ENCODE measurements at regions not wholly inside any gene's neighbourhood (a gene's known extent, or its start where the extent isn't known, plus 50 kb on each side); places are given as distances from the start of the nearest gene placed in this dataset.

DNA sequence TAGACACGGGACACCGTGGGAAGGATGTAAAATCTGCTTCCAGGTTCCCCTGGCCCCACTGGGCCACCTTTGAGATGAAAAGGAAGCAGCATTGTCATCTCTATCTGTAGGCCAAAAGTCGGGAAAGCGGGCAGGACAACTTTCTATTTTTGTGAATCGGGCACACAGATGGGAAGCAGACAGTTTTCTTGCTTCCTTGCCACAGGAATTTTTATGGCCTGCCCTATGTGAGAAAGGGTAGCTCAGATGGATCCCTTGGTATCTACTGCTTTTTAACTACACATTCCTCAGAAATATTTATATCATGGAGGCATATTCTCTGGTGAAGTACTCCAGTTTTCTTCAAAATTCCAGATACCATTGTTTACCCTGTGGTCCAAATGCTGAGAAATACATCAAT, 735.5 kb downstream of the CBLN2 start:
- TF ChIP-seq, protein P1, sequence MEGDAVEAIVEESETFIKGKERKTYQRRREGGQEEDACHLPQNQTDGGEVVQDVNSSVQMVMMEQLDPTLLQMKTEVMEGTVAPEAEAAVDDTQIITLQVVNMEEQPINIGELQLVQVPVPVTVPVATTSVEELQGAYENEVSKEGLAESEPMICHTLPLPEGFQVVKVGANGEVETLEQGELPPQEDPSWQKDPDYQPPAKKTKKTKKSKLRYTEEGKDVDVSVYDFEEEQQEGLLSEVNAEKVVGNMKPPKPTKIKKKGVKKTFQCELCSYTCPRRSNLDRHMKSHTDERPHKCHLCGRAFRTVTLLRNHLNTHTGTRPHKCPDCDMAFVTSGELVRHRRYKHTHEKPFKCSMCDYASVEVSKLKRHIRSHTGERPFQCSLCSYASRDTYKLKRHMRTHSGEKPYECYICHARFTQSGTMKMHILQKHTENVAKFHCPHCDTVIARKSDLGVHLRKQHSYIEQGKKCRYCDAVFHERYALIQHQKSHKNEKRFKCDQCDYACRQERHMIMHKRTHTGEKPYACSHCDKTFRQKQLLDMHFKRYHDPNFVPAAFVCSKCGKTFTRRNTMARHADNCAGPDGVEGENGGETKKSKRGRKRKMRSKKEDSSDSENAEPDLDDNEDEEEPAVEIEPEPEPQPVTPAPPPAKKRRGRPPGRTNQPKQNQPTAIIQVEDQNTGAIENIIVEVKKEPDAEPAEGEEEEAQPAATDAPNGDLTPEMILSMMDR (IDR thresholded peaks at IDR 0.05; ENCODE audit: poor library complexity): no peak
- TF ChIP-seq EZH2phosphoT487 (IDR thresholded peaks at IDR 0.05; ENCODE audit: low read depth, severe bottlenecking, unreplicated experiment) (no peak), EZH2 (IDR thresholded peaks at IDR 0.05; ENCODE audit: borderline replicate concordance) (no peak)
- 62% methylated on average over 5 of the region's 5 CpGs for WGBS (ENCODE audit: low lambda C conversion rate, missing lambda C conversion rate)
- peaks cover 9% of the 10 kb centered on the region for H3K4me1 ChIP-seq (ENCODE audit: insufficient read depth)

DNA sequence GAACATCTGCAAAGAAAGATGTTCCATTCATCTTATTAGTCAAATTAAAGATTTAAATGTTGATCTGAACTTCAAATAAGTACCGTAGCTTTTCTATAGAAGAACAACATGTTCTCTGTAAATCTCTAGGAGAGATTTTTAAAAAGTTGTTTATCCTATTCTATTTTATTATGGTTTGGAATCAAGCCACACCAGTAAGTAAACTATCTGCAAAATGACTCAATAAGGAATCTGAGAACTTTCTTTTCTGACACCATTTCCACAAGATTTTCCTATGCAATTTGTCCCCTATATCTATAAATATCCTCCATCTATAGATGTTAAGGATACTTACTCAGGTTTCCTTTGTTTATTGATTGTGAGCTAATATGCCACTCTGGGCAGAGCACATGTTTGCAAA, 736.6 kb downstream of the CBLN2 start:
- no peaks in the 10 kb centered on the region for H3K27me3 ChIP-seq
- no peaks in the 10 kb centered on the region for H3K9me3 ChIP-seq (ENCODE audit: low read depth)
- H3K79me2 ChIP-seq: no peaks in the 10 kb centered on the region
- no peak overlapping the region for H3K4me3 ChIP-seq
- WGBS (ENCODE audit: low lambda C conversion rate, missing lambda C conversion rate): 58% methylated on average over 1 of the region's 1 CpG
- DNase-seq (ENCODE audit: low spot score): no peak
- H3K4me1 ChIP-seq (ENCODE audit: insufficient read depth): peaks cover 9% of the 10 kb centered on the region
- H4K20me1 ChIP-seq (ENCODE audit: insufficient read depth, poor library complexity, severe bottlenecking): no peaks in the 10 kb centered on the region
- no peaks in the 10 kb centered on the region for H3K9me2 ChIP-seq (replicated peaks; ENCODE audit: insufficient read depth)
- H3K4me2 ChIP-seq: no peak overlapping the region
- no peaks in the 10 kb centered on the region for H3K36me3 ChIP-seq (replicated peaks; ENCODE audit: insufficient read depth, low read depth)
- no peak overlapping the region for H3K27ac ChIP-seq
- no peak overlapping the region for H2AFZ ChIP-seq
- TF ChIP-seq EZH2 (IDR thresholded peaks at IDR 0.05; ENCODE audit: borderline replicate concordance): no peak
- TF ChIP-seq, protein P1 (IDR thresholded peaks at IDR 0.05; ENCODE audit: poor library complexity): no peak
- no peak for TF ChIP-seq EZH2phosphoT487 (IDR thresholded peaks at IDR 0.05; ENCODE audit: low read depth, severe bottlenecking, unreplicated experiment)

More for the DNA sequence above, 735.5 kb downstream of the CBLN2 start:
- Histone ChIP-seq H3K4me3 (no peak overlapping the region), H3K36me3 (replicated peaks; ENCODE audit: insufficient read depth, low read depth) (no peaks in the 10 kb centered on the region), H3K27ac (no peak overlapping the region), H2AFZ (no peak overlapping the region), H4K20me1 (ENCODE audit: insufficient read depth, poor library complexity, severe bottlenecking) (no peaks in the 10 kb centered on the region), H3K9me3 (ENCODE audit: low read depth) (no peaks in the 10 kb centered on the region), H3K4me2 (no peak overlapping the region), H3K27me3 (no peaks in the 10 kb centered on the region), H3K9me2 (replicated peaks; ENCODE audit: insufficient read depth) (no peaks in the 10 kb centered on the region), H3K79me2 (no peaks in the 10 kb centered on the region)
- no peak for DNase-seq (ENCODE audit: low spot score)

DNA sequence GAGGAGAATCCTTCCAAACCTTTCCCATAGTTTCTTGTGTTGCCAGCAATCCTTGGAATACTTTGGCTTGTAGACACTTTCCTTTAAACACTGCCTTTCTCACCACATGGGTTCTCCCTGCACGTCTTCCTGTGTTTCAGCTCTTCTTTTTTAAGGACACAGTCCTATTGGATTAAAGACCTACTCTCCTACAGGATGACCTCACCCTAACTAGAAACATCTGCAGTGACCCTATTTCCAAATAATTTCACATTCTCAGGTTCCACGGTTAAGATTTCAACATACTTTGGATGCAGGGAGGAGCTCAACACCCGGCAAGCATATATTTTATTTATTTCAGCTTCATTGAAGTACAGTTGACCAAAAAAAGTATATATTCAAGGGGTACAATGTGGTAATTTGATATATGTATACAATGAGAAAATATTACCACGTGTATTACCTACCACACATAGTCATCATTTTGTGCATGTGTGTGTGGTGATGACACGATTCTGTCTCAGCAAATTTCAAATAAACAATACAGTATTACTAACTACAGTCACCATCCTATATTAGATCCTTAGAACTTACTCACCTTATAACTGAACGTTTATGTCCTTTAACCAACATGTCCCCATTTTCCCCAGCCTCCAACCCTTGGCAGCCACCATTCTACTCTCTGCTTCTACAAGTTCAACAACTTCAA, 745.0 kb downstream of the CBLN2 start:
- no peaks in the 10 kb centered on the region for H3K9me2 ChIP-seq (replicated peaks; ENCODE audit: insufficient read depth)
- no peaks in the 10 kb centered on the region for H3K4me1 ChIP-seq (ENCODE audit: insufficient read depth)
- H3K27ac ChIP-seq: no peak overlapping the region
- H2AFZ ChIP-seq: no peak overlapping the region
- H3K4me3 ChIP-seq: no peak overlapping the region
- H3K36me3 ChIP-seq (replicated peaks; ENCODE audit: insufficient read depth, low read depth): no peaks in the 10 kb centered on the region
- 76% methylated on average over 6 of the region's 6 CpGs for WGBS (ENCODE audit: low lambda C conversion rate, missing lambda C conversion rate)
- no peaks in the 10 kb centered on the region for H3K79me2 ChIP-seq
- no peaks in the 10 kb centered on the region for H3K9me3 ChIP-seq (ENCODE audit: low read depth)
- TF ChIP-seq EZH2 (IDR thresholded peaks at IDR 0.05; ENCODE audit: borderline replicate concordance) (no peak), EZH2phosphoT487 (IDR thresholded peaks at IDR 0.05; ENCODE audit: low read depth, severe bottlenecking, unreplicated experiment) (no peak)
- TF ChIP-seq, protein P1 (IDR thresholded peaks at IDR 0.05; ENCODE audit: poor library complexity): no peak
- DNase-seq (ENCODE audit: low spot score): no peak
- no peak overlapping the region for H3K4me2 ChIP-seq
- no peaks in the 10 kb centered on the region for H3K27me3 ChIP-seq
- no peaks in the 10 kb centered on the region for H4K20me1 ChIP-seq (ENCODE audit: insufficient read depth, poor library complexity, severe bottlenecking)
